ENCODE measurements at regions not wholly inside any gene's neighbourhood (a gene's known extent, or its start where the extent isn't known, plus 50 kb on each side); places are given as distances from the start of the nearest gene placed in this dataset.
"Not testable (repeated sequence)": the region's sequence is repeated elsewhere in the genome, so short reads cannot be mapped to it uniquely, and the experiment has no call there.

- DNase-seq = no peak
- Histone ChIP-seq H3K9me3 (no peaks in the 10 kb centered on the region), H3K4me1 (peaks cover 5 to 12% of the 10 kb centered on the region in 2 donors), H3K36me3 (no peaks in the 10 kb centered on the region), H3K27ac (no peak overlapping the region), H3K27me3 (no peaks in the 10 kb centered on the region), H3K4me3 (no peak overlapping the region)
- TF ChIP-seq POLR2A (IDR thresholded peaks at IDR 0.05) (no peak), CTCF (IDR thresholded peaks at IDR 0.05 in 4 of 5, conservative IDR thresholded peaks at IDR 0.05 in 1 of 5) (no peak)
- in situ Hi-C loops (cut with MboI; ENCODE audit: low sequenced_read_pairs in 4 of 4) (no loop called here), intact Hi-C loops (cut with DNase I; ENCODE audit: low total_unique reads) (no loop called here)
- no peak for ATAC-seq
Observed at GRCh38 chr10:124193309-124193696, 99.9 kb upstream of the CHST15 start.

- DNase-seq; H3K4me3 ChIP-seq; H3K36me3 ChIP-seq; H3K27me3 ChIP-seq; H3K9me3 ChIP-seq; intact Hi-C loops (cut with DNase I; ENCODE audit: low total_unique reads); in situ Hi-C loops (cut with MboI; ENCODE audit: low sequenced_read_pairs in 4 of 4); H3K27ac ChIP-seq; ATAC-seq: not testable (repeated sequence)
- H3K4me1 ChIP-seq = peaks cover 5 to 10% of the 10 kb centered on the region in 2 donors
Observed at GRCh38 chr10:124192664-124193308, 99.4 kb upstream of the CHST15 start.

GRCh38 chr10:124190476-124190875 lies 97.1 kb upstream of the CHST15 start:
- in situ Hi-C loops (cut with MboI; ENCODE audit: low sequenced_read_pairs in 4 of 4); H3K9me3 ChIP-seq; H3K27me3 ChIP-seq; H3K4me3 ChIP-seq; H3K27ac ChIP-seq; intact Hi-C loops (cut with DNase I; ENCODE audit: low total_unique reads); ATAC-seq; DNase-seq; H3K36me3 ChIP-seq; H3K4me1 ChIP-seq: not testable (repeated sequence)

GRCh38 chr10:124186956-124187355 lies 93.6 kb upstream of the CHST15 start:
- H3K9me3 ChIP-seq = no peaks in the 10 kb centered on the region
- H3K27me3 ChIP-seq = no peaks in the 10 kb centered on the region
- ATAC-seq (no peak), DNase-seq (no peak)
- H3K4me1 ChIP-seq = peaks cover 0 to 11% of the 10 kb centered on the region in 2 donors
- H3K36me3 ChIP-seq = no peaks in the 10 kb centered on the region
- no peak overlapping the region for H3K27ac ChIP-seq
- no peak overlapping the region for H3K4me3 ChIP-seq
- no peak for TF ChIP-seq CTCF (IDR thresholded peaks at IDR 0.05 in 4 of 5, conservative IDR thresholded peaks at IDR 0.05 in 1 of 5)
- no peak for TF ChIP-seq POLR2A (IDR thresholded peaks at IDR 0.05)
- intact Hi-C loops (cut with DNase I; ENCODE audit: low total_unique reads) (no loop called here), in situ Hi-C loops (cut with MboI; ENCODE audit: low sequenced_read_pairs in 4 of 4) (no loop called here)

DNA sequence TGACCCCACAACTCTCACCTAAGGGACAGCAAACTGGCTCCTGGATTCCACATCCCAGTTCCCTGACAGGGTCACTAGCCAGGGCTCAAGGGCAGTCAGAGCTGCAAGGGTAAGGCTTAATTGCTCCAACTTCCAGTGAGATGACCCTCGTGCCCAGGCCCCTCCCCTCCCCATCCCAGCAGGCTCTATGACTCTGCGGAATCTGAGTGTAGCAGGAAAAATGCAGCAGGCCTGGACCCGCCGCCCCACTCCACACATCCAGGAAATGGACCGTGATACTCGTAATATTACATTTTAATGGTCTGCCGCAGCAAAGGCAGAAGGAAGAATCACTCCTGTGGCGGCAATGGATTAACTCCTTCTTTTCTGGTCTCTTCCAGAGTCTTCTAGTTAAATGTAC lies 91.7 kb upstream of the CHST15 start:
- in situ Hi-C loops (cut with MboI; ENCODE audit: low sequenced_read_pairs in 4 of 4) = no loop called here
- no peak overlapping the region for H3K27ac ChIP-seq

More for the DNA sequence above, 91.7 kb upstream of the CHST15 start:
- Histone ChIP-seq H3K9me3 (no peaks in the 10 kb centered on the region), H3K36me3 (no peaks in the 10 kb centered on the region), H3K27me3 (no peaks in the 10 kb centered on the region), H3K4me3 (no peak overlapping the region), H3K4me1 (peaks cover 0 to 15% of the 10 kb centered on the region in 2 donors)
- intact Hi-C loops (cut with DNase I; ENCODE audit: low total_unique reads) = no loop called here
- TF ChIP-seq CTCF (IDR thresholded peaks at IDR 0.05 in 4 of 5, conservative IDR thresholded peaks at IDR 0.05 in 1 of 5) (no peak), POLR2A (IDR thresholded peaks at IDR 0.05) (no peak)
- ATAC-seq (no peak), DNase-seq (no peak)

Measured in gastrocnemius medialis (tissue), 4 donors.